GM12873 (cell line): ENCODE measurements at regions not wholly inside any gene's neighbourhood (a gene's known extent, or its start where the extent isn't known, plus 50 kb on each side); places are given as distances from the start of the nearest gene placed in this dataset.

ENCODE experiments used
- TF ChIP-seq, protein P1 (sequence below): IDR thresholded peaks from 2 replicates; pipeline ENCODE4 v1.5.1; 2012; ENCODE audit warnings: low read depth, mild to moderate bottlenecking, moderate library complexity, low read length, control low read depth; ENCODE audit not compliant: insufficient read depth; ENCODE audit errors: missing control alignments

DNA sequence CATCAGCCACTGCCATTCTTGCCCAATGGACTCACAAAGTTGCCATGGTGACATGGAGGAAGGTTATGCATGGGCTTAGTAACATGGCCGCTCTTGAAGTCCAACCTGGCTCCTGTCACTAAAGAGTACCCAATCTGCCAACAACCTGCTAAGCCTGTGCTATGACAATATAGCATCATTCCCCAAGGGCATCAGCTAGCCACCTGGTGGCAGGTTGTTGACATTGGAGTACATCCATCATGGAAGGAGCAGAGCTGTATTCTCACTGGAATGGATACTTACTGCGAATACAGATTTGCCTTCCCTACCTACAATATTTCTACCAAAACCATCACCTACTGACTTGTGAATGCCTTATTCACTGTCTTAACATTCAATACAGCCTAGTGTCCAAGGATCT is 138.9 kb upstream of the RORA start:
- TF ChIP-seq, protein P1, sequence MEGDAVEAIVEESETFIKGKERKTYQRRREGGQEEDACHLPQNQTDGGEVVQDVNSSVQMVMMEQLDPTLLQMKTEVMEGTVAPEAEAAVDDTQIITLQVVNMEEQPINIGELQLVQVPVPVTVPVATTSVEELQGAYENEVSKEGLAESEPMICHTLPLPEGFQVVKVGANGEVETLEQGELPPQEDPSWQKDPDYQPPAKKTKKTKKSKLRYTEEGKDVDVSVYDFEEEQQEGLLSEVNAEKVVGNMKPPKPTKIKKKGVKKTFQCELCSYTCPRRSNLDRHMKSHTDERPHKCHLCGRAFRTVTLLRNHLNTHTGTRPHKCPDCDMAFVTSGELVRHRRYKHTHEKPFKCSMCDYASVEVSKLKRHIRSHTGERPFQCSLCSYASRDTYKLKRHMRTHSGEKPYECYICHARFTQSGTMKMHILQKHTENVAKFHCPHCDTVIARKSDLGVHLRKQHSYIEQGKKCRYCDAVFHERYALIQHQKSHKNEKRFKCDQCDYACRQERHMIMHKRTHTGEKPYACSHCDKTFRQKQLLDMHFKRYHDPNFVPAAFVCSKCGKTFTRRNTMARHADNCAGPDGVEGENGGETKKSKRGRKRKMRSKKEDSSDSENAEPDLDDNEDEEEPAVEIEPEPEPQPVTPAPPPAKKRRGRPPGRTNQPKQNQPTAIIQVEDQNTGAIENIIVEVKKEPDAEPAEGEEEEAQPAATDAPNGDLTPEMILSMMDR: peak; percentile 18

DNA sequence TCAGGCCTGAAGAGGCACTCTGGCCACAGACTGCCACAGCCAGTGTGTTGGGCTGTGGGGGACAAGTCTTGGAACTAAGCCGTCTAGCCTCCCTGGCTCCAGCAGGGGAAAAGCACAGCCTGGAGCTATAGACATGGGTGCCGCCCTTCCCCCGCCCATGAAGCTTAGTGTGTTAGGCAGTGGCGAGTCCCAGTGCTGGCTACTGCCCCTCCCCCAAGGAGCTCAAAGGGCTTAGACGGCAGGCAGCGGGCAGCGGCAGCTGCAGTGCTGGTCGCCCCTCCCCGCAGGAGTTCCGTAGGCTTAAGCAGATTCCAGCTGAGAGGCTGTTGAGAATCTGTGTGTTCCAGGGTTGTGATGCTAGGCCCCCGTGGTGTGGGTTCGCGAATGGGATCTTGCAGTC is 135.8 kb upstream of the RORA start:
- TF ChIP-seq, protein P1: no peak

DNA sequence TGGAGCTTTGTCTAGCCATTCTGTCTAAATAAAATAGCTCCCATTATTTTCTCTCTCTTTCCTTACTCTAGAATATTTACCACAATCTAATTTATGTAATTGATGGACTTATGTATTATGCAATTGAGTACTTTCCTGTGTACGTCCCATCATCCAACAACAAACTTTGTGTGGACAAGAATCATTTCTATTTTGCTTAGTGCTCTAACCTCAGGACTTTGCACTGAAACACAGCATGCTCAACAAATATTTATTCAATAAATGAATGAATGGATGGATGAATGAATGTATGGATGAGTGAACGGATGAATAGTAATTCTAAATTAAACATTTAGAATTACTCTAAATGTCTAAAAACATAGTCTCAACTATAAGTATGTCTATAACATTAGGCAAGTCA is 115.2 kb upstream of the RORA start:
- TF ChIP-seq, protein P1: no peak

GRCh38 chr15:61342390-61342789 is 113.3 kb upstream of the RORA start:
- TF ChIP-seq, protein P1: no peak

GRCh38 chr15:61339516-61339915 is 110.4 kb upstream of the RORA start:
- TF ChIP-seq, protein P1: no peak

- TF ChIP-seq, protein P1: no peak
Measured at GRCh38 chr15:61337541-61337940, 108.4 kb upstream of the RORA start.

DNA sequence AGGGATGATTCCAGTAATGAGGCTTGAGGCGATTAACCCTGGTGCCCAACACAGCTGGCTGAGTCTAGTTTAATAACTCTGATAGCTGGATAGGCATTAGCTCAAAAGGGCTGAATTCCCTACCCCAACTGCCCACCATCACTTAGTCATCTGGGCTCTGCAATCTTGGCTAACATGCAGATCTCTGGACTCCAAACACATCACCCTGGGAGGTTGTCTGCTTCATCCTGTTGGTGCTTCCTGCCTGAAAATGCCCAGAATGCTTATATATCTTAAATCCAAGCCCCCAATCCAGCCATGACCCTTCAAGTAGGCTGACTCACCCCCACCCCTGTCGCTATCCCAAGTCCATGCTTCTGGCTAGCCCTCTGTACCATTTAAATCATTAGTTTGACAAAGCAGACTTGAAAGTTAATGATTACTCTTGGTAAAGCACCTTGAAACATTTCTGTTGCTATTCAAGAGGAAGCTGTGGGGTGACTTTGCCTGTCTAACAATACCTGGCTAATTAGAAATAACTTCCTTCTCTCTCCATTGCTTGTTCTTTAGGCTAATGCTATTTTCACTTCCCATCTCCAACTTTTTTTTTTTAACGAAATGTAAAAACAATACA is 107.0 kb upstream of the RORA start:
- TF ChIP-seq, protein P1: no peak
